ENCODE measurements at regions not wholly inside any gene's neighbourhood (a gene's known extent, or its start where the extent isn't known, plus 50 kb on each side); places are given as distances from the start of the nearest gene placed in this dataset.

- no peak overlapping the region for H3K9ac ChIP-seq
- no peak overlapping the region for H2AFZ ChIP-seq
- H3K27ac ChIP-seq, result no peak overlapping the region
- H3K4me2 ChIP-seq (ENCODE audit: low read length), result no peak overlapping the region
- no peaks in the 10 kb centered on the region for H3K79me2 ChIP-seq
- no peaks in the 10 kb centered on the region for H3K27me3 ChIP-seq (ENCODE audit: control insufficient read depth, insufficient read depth, low read length)
- H3K4me3 ChIP-seq (ENCODE audit: low read depth, low read length), result no peak overlapping the region
- TF ChIP-seq CTCF (IDR thresholded peaks at IDR 0.05), result no peak
- H3K4me1 ChIP-seq, result no peaks in the 10 kb centered on the region
- no peaks in the 10 kb centered on the region for H3K36me3 ChIP-seq (ENCODE audit: control insufficient read depth, insufficient read depth, low read length)
- H3K9me3 ChIP-seq (ENCODE audit: control insufficient read depth, low read length), result no peaks in the 10 kb centered on the region
Observed at GRCh38 chr1:58156124-58156468, 390.4 kb downstream of the OMA1 start.

- Histone ChIP-seq H3K9me3 (ENCODE audit: control insufficient read depth, low read length) (no peaks in the 10 kb centered on the region), H3K36me3 (ENCODE audit: control insufficient read depth, insufficient read depth, low read length) (no peaks in the 10 kb centered on the region), H3K27ac (no peak overlapping the region), H3K4me3 (ENCODE audit: low read depth, low read length) (no peak overlapping the region), H3K4me2 (ENCODE audit: low read length) (no peak overlapping the region), H3K79me2 (no peaks in the 10 kb centered on the region), H3K27me3 (ENCODE audit: control insufficient read depth, insufficient read depth, low read length) (no peaks in the 10 kb centered on the region), H3K4me1 (no peaks in the 10 kb centered on the region), H2AFZ (no peak overlapping the region), H3K9ac (no peak overlapping the region)
- TF ChIP-seq CTCF (IDR thresholded peaks at IDR 0.05), result peak; percentile 6
Observed at GRCh38 chr1:58155418-58156123, 391.0 kb downstream of the OMA1 start.

GRCh38 chr1:58154256-58154655, 392.3 kb downstream of the OMA1 start:
- H3K4me3 ChIP-seq (ENCODE audit: low read depth, low read length), result no peak overlapping the region
- H3K9ac ChIP-seq, result no peak overlapping the region
- H2AFZ ChIP-seq, result no peak overlapping the region
- H3K27ac ChIP-seq, result no peak overlapping the region
- no peak for TF ChIP-seq CTCF (IDR thresholded peaks at IDR 0.05)
- H3K4me2 ChIP-seq (ENCODE audit: low read length), result no peak overlapping the region
- no peaks in the 10 kb centered on the region for H3K79me2 ChIP-seq
- H3K36me3 ChIP-seq (ENCODE audit: control insufficient read depth, insufficient read depth, low read length), result no peaks in the 10 kb centered on the region
- H3K27me3 ChIP-seq (ENCODE audit: control insufficient read depth, insufficient read depth, low read length), result no peaks in the 10 kb centered on the region
- H3K9me3 ChIP-seq (ENCODE audit: control insufficient read depth, low read length), result no peaks in the 10 kb centered on the region
- no peaks in the 10 kb centered on the region for H3K4me1 ChIP-seq

GRCh38 chr1:58152697-58153096, 393.8 kb downstream of the OMA1 start:
- H3K9me3 ChIP-seq (ENCODE audit: control insufficient read depth, low read length), result no peaks in the 10 kb centered on the region
- no peak overlapping the region for H2AFZ ChIP-seq
- H3K4me3 ChIP-seq (ENCODE audit: low read depth, low read length), result no peak overlapping the region
- no peak for TF ChIP-seq CTCF (IDR thresholded peaks at IDR 0.05)
- H3K36me3 ChIP-seq (ENCODE audit: control insufficient read depth, insufficient read depth, low read length), result no peaks in the 10 kb centered on the region
- no peaks in the 10 kb centered on the region for H3K27me3 ChIP-seq (ENCODE audit: control insufficient read depth, insufficient read depth, low read length)
- no peak overlapping the region for H3K27ac ChIP-seq
- no peak overlapping the region for H3K9ac ChIP-seq
- H3K79me2 ChIP-seq, result no peaks in the 10 kb centered on the region
- no peaks in the 10 kb centered on the region for H3K4me1 ChIP-seq
- no peak overlapping the region for H3K4me2 ChIP-seq (ENCODE audit: low read length)

GRCh38 chr1:58149271-58149812, 397.2 kb downstream of the OMA1 start:
- Histone ChIP-seq H3K9ac (no peak overlapping the region), H3K4me2 (ENCODE audit: low read length) (no peak overlapping the region), H3K9me3 (ENCODE audit: control insufficient read depth, low read length) (no peaks in the 10 kb centered on the region), H3K27me3 (ENCODE audit: control insufficient read depth, insufficient read depth, low read length) (no peaks in the 10 kb centered on the region), H3K79me2 (no peaks in the 10 kb centered on the region), H3K36me3 (ENCODE audit: control insufficient read depth, insufficient read depth, low read length) (no peaks in the 10 kb centered on the region), H2AFZ (no peak overlapping the region), H3K4me1 (no peaks in the 10 kb centered on the region), H3K27ac (no peak overlapping the region), H3K4me3 (ENCODE audit: low read depth, low read length) (no peak overlapping the region)
- TF ChIP-seq CTCF (IDR thresholded peaks at IDR 0.05), result no peak

All from parathyroid adenoma (tissue), 2 donors.